ENCODE measurements at regions not wholly inside any gene's neighbourhood (a gene's known extent, or its start where the extent isn't known, plus 50 kb on each side); places are given as distances from the start of the nearest gene placed in this dataset.

- no peak for TF ChIP-seq POLR2A (IDR thresholded peaks at IDR 0.05)
- TF ChIP-seq, protein P1, sequence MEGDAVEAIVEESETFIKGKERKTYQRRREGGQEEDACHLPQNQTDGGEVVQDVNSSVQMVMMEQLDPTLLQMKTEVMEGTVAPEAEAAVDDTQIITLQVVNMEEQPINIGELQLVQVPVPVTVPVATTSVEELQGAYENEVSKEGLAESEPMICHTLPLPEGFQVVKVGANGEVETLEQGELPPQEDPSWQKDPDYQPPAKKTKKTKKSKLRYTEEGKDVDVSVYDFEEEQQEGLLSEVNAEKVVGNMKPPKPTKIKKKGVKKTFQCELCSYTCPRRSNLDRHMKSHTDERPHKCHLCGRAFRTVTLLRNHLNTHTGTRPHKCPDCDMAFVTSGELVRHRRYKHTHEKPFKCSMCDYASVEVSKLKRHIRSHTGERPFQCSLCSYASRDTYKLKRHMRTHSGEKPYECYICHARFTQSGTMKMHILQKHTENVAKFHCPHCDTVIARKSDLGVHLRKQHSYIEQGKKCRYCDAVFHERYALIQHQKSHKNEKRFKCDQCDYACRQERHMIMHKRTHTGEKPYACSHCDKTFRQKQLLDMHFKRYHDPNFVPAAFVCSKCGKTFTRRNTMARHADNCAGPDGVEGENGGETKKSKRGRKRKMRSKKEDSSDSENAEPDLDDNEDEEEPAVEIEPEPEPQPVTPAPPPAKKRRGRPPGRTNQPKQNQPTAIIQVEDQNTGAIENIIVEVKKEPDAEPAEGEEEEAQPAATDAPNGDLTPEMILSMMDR (IDR thresholded peaks at IDR 0.05) = no peak
Observed at GRCh38 chr22:48784701-48785503, 1042.8 kb downstream of the BRD1 start.

Measured in heart left ventricle (tissue), 13 donors.